WTC11 (cell line): ENCODE measurements at regions not wholly inside any gene's neighbourhood (a gene's known extent, or its start where the extent isn't known, plus 50 kb on each side); places are given as distances from the start of the nearest gene placed in this dataset.

Experiments
- NR3C1 ChIP-seq: sonication (generic); formaldehyde crosslinking; conservative IDR thresholded peaks from 2 replicates; pipeline ENCODE4 v1.8.1; 2023; ENCODE audit warnings: low read depth, mild to moderate bottlenecking, missing genetic modification reagents
- TF ChIP-seq, protein P1 (sequence below): fragments of 200-600 bp; IDR thresholded peaks from 2 replicates; pipeline ENCODE4 v1.8.0; 2022; ENCODE audit warnings: antibody characterized with exemption

DNA sequence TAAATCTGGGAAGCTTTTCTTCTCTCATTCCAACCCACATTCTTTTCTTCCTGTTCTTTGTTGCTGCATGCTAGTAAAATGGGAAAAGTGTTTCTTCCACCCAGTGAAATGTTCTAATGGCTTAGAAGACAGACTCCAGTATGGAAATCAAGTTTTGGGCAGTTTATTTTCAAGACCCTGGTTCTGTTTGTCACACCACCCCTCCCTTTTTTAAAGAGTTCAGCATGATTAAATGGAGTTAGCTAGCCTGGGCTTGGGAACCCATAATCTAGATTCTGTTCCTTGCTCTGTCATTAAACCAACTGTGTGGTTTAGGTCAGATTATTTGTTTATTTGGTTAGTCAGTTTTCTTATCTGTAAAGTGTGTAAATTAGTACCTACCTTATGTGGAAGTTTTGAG is 151.8 kb upstream of the NT5C1B start:
- TF ChIP-seq NR3C1 (CRISPR knock-in tag) = no peak
- TF ChIP-seq, protein P1, sequence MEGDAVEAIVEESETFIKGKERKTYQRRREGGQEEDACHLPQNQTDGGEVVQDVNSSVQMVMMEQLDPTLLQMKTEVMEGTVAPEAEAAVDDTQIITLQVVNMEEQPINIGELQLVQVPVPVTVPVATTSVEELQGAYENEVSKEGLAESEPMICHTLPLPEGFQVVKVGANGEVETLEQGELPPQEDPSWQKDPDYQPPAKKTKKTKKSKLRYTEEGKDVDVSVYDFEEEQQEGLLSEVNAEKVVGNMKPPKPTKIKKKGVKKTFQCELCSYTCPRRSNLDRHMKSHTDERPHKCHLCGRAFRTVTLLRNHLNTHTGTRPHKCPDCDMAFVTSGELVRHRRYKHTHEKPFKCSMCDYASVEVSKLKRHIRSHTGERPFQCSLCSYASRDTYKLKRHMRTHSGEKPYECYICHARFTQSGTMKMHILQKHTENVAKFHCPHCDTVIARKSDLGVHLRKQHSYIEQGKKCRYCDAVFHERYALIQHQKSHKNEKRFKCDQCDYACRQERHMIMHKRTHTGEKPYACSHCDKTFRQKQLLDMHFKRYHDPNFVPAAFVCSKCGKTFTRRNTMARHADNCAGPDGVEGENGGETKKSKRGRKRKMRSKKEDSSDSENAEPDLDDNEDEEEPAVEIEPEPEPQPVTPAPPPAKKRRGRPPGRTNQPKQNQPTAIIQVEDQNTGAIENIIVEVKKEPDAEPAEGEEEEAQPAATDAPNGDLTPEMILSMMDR = no peak
